Ishikawa (cell line): ENCODE measurements at regions not wholly inside any gene's neighbourhood (a gene's known extent, or its start where the extent isn't known, plus 50 kb on each side); places are given as distances from the start of the nearest gene placed in this dataset.

ENCODE experiments used
- CEBPB ChIP-seq: IDR thresholded peaks from 2 replicates; pipeline ENCODE4 v1.6.1; 2012
- CREB1 ChIP-seq: IDR thresholded peaks from 2 replicates; pipeline ENCODE4 v1.6.1; 2012; ENCODE audit warnings: low read depth
- EGR1 ChIP-seq: IDR thresholded peaks from 2 replicates; pipeline ENCODE4 v1.6.1; 2012
- EP300 ChIP-seq: IDR thresholded peaks from 2 replicates; pipeline ENCODE4 v1.6.1; 2012; ENCODE audit warnings: borderline replicate concordance
- FOXM1 ChIP-seq: IDR thresholded peaks from 2 replicates; pipeline ENCODE4 v1.6.1; 2012; ENCODE audit warnings: low read depth, borderline replicate concordance
- MAX ChIP-seq: IDR thresholded peaks from 2 replicates; pipeline ENCODE4 v1.6.1; 2012
- NFIC ChIP-seq: IDR thresholded peaks from 2 replicates; pipeline ENCODE4 v1.6.1; 2012
- RAD21 ChIP-seq: IDR thresholded peaks from 2 replicates; pipeline ENCODE4 v1.6.1; 2012; ENCODE audit warnings: low read depth
- TAF1 ChIP-seq: IDR thresholded peaks from 2 replicates; pipeline ENCODE4 v1.6.1; 2012; ENCODE audit warnings: low read depth, mild to moderate bottlenecking
- TCF12 ChIP-seq: IDR thresholded peaks from 2 replicates; pipeline ENCODE4 v1.6.1; 2012; ENCODE audit warnings: low read depth
- TEAD4 ChIP-seq: IDR thresholded peaks from 2 replicates; pipeline ENCODE4 v1.6.1; 2012
- USF1 ChIP-seq: IDR thresholded peaks from 2 replicates; pipeline ENCODE4 v1.6.1; 2012
- YY1 ChIP-seq: IDR thresholded peaks from 2 replicates; pipeline ENCODE4 v1.6.1; 2012; ENCODE audit warnings: low read depth
- ZBTB7A ChIP-seq: IDR thresholded peaks from 2 replicates; pipeline ENCODE4 v1.6.1; 2012; ENCODE audit warnings: low read depth
- TF ChIP-seq, protein P1 (sequence below): IDR thresholded peaks from 2 replicates; pipeline ENCODE4 v1.6.1; 2012; ENCODE audit warnings: low read depth, mild to moderate bottlenecking

DNA sequence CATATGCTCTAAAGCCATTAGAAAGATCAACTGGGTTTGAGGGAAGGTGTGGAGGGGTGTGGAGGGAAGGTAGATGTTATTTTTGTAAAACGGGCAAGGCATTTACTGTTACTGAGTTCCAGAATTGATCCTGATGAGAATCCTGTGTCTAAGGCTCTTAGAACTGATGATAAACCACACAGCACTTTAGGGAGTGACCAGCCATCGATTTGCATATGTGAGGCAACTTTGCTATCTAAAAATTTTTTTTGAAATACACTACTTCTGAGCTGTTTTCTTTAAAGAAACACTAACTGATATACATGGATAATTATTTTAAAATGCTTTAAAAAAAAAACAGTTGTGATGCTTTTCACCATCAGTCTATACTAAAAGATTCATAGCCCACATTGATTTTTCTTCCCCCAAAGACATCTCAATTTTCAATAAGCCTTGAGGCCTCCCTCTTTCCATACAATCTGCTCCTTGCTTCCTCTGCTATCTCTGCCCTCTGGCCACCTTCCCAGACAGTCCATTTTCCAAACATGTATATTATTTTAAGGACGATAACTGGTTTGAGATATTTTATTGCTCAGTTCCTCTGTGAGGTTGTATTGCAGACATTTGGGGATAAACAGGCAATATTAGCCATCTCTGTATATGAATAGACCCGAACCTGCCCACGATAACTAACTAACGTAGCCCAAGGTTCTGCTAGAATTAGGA is 265.9 kb downstream of the EFCAB11 start:
- no peak for TF ChIP-seq TEAD4
- no peak for TF ChIP-seq USF1
- no peak for TF ChIP-seq EP300
- no peak for TF ChIP-seq CREB1
- TF ChIP-seq NFIC, result no peak
- TF ChIP-seq TCF12, result no peak
- TF ChIP-seq EGR1, result no peak
- TF ChIP-seq FOXM1, result no peak
- no peak for TF ChIP-seq YY1
- TF ChIP-seq TAF1, result no peak
- TF ChIP-seq ZBTB7A, result no peak
- TF ChIP-seq, protein P1, sequence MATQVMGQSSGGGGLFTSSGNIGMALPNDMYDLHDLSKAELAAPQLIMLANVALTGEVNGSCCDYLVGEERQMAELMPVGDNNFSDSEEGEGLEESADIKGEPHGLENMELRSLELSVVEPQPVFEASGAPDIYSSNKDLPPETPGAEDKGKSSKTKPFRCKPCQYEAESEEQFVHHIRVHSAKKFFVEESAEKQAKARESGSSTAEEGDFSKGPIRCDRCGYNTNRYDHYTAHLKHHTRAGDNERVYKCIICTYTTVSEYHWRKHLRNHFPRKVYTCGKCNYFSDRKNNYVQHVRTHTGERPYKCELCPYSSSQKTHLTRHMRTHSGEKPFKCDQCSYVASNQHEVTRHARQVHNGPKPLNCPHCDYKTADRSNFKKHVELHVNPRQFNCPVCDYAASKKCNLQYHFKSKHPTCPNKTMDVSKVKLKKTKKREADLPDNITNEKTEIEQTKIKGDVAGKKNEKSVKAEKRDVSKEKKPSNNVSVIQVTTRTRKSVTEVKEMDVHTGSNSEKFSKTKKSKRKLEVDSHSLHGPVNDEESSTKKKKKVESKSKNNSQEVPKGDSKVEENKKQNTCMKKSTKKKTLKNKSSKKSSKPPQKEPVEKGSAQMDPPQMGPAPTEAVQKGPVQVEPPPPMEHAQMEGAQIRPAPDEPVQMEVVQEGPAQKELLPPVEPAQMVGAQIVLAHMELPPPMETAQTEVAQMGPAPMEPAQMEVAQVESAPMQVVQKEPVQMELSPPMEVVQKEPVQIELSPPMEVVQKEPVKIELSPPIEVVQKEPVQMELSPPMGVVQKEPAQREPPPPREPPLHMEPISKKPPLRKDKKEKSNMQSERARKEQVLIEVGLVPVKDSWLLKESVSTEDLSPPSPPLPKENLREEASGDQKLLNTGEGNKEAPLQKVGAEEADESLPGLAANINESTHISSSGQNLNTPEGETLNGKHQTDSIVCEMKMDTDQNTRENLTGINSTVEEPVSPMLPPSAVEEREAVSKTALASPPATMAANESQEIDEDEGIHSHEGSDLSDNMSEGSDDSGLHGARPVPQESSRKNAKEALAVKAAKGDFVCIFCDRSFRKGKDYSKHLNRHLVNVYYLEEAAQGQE, result no peak
- TF ChIP-seq CEBPB, result no peak
- TF ChIP-seq MAX, result no peak
- TF ChIP-seq RAD21, result no peak

DNA sequence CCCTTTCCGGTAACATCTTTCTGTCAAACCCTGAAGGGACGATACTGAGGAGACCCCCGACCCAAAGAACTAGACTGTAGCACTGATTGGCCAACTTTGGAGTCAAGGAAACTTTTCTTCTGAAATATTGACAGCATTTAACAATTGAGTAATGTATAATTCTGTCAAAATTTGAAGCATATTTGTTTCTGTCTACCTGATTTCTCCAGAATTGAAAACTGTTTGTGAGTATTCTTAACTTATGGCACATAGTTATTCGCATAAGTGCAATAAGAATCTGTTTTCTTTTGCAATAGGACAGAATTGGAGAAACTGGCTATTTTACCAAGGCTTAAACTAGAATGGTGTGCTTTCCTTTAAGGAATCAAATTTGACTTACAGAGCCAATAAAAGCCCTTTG is 267.1 kb upstream of the FOXN3 start:
- TF ChIP-seq FOXM1, result no peak
- no peak for TF ChIP-seq TCF12

DNA sequence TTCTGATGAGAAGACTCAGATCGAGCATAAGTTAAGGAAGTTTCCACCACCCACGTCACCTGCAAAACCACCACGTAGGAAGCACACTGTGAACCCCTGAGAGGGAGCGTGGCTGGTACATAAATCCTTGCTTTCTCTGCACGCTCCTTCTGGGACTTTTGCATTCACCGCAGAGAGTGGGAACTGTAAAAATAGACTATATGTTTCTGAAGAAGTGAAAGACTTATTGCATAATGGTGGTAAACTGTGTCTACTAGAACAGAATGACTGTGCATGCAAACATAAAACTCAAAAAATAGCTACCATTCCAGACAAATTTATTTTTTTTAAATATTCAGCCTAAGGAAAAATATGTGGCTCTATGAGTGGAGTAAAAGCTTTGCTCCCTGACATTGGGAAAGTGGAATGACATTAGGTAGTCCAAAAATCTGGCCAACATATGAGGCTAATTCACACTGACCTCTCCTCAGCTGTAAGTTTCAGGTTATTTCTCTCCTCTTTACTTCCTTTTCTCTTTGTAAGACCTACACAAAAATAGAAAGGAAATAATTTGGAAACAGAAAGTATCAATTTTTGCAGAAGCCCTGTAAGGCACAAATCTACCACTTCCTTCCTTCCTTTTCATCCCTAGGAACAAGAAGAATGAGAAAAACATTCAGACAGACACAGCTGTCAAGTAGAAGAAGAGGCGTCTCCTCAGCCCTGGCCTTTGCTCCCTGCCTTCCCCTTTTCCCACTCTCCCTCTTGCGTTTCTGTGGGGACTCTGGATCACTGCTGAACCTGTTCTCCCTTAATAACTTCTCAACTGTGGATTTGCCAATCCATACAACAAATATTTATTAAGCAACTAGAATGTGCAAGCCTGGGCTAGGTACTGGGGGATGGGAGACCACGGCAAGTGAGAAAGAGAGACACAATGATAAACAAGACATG is 264.3 kb upstream of the FOXN3 start:
- TF ChIP-seq FOXM1, result no peak
- no peak for TF ChIP-seq CREB1
- TF ChIP-seq CEBPB, result no peak
- no peak for TF ChIP-seq TCF12
- TF ChIP-seq, protein P1, result no peak
- no peak for TF ChIP-seq TAF1
- TF ChIP-seq MAX, result no peak
- TF ChIP-seq TEAD4, result no peak
- TF ChIP-seq EP300, result no peak
- TF ChIP-seq EGR1, result no peak
- no peak for TF ChIP-seq ZBTB7A
- no peak for TF ChIP-seq USF1
- TF ChIP-seq RAD21, result no peak
- TF ChIP-seq NFIC, result no peak

- TF ChIP-seq, protein P1, result no peak
- TF ChIP-seq YY1 (no peak), CEBPB (no peak), FOXM1 (no peak), EP300 (no peak), USF1 (no peak), MAX (no peak), TCF12 (no peak), NFIC (no peak), ZBTB7A (no peak), EGR1 (no peak), RAD21 (no peak), TEAD4 (no peak), CREB1 (no peak)
Measured at GRCh38 chr14:89680156-89680555, 263.1 kb upstream of the FOXN3 start.
